ENCODE measurements at regions not wholly inside any gene's neighbourhood (a gene's known extent, or its start where the extent isn't known, plus 50 kb on each side); places are given as distances from the start of the nearest gene placed in this dataset.

GRCh38 chr5:96129276-96129675 lies 167.6 kb upstream of the ELL2 start:
- H3K27ac ChIP-seq: no peak overlapping the region
- no peaks in the 10 kb centered on the region for H3K36me3 ChIP-seq
- H3K9me3 ChIP-seq: no peaks in the 10 kb centered on the region
- DNase-seq: no peak
- TF ChIP-seq, protein P1, sequence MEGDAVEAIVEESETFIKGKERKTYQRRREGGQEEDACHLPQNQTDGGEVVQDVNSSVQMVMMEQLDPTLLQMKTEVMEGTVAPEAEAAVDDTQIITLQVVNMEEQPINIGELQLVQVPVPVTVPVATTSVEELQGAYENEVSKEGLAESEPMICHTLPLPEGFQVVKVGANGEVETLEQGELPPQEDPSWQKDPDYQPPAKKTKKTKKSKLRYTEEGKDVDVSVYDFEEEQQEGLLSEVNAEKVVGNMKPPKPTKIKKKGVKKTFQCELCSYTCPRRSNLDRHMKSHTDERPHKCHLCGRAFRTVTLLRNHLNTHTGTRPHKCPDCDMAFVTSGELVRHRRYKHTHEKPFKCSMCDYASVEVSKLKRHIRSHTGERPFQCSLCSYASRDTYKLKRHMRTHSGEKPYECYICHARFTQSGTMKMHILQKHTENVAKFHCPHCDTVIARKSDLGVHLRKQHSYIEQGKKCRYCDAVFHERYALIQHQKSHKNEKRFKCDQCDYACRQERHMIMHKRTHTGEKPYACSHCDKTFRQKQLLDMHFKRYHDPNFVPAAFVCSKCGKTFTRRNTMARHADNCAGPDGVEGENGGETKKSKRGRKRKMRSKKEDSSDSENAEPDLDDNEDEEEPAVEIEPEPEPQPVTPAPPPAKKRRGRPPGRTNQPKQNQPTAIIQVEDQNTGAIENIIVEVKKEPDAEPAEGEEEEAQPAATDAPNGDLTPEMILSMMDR (IDR thresholded peaks at IDR 0.05): no peak
- TF ChIP-seq POLR2A (IDR thresholded peaks at IDR 0.05): no peak
- no peak overlapping the region for H3K4me3 ChIP-seq
- no peaks in the 10 kb centered on the region for H3K27me3 ChIP-seq
- H3K4me1 ChIP-seq: peaks cover 0 to 9% (median 0%) of the 10 kb centered on the region in 4 donors

DNA sequence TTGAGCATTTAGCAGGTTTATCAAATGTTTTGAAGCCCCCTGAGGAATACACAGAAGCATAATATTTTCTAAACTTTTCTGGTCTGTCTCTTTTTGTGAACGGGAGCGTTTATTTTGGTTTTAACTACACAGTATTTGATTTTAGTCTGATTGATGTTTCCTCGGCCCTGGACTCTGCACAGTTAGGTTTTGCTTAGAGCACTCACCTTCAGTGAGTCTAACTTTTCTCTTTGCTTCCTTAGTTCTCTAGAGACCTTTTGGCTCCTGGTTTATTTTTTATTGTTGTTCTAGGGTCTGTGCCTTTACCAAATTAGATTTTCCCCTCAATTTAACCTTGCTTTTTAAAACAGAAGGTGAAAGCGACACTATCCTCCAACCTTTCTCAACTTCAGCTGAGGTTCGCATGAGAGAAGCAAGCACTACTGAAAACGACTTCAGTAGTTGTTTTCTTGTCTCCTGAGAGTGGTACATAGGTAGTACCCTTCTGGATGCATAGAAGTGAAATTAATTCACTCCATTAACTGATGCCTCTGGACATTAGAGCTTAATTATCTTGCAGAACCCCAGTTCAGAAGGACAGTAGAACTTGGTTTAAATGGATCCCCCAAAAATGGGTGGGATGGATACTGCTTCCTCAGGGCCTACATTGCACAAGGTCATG lies 166.7 kb upstream of the ELL2 start:
- TF ChIP-seq, protein P1 (IDR thresholded peaks at IDR 0.05): no peak
- no peak for TF ChIP-seq POLR2A (IDR thresholded peaks at IDR 0.05)
- Histone ChIP-seq H3K4me3 (no peak overlapping the region), H3K27me3 (no peaks in the 10 kb centered on the region), H3K9me3 (no peaks in the 10 kb centered on the region), H3K36me3 (no peaks in the 10 kb centered on the region), H3K4me1 (peaks cover 0 to 9% (median 0%) of the 10 kb centered on the region in 4 donors), H3K27ac (no peak overlapping the region)
- no peak for DNase-seq

- H3K4me3 ChIP-seq: no peak overlapping the region
- no peak for DNase-seq
- TF ChIP-seq POLR2A (IDR thresholded peaks at IDR 0.05): no peak
- TF ChIP-seq, protein P1 (IDR thresholded peaks at IDR 0.05): no peak
- no peaks in the 10 kb centered on the region for H3K36me3 ChIP-seq
- H3K9me3 ChIP-seq: no peaks in the 10 kb centered on the region
- H3K27ac ChIP-seq: no peak overlapping the region
- H3K27me3 ChIP-seq: no peaks in the 10 kb centered on the region
- H3K4me1 ChIP-seq: peaks cover 0 to 9% (median 0%) of the 10 kb centered on the region in 4 donors
These were observed 165.9 kb upstream of the ELL2 start for GRCh38 chr5:96127538-96127937.

DNA sequence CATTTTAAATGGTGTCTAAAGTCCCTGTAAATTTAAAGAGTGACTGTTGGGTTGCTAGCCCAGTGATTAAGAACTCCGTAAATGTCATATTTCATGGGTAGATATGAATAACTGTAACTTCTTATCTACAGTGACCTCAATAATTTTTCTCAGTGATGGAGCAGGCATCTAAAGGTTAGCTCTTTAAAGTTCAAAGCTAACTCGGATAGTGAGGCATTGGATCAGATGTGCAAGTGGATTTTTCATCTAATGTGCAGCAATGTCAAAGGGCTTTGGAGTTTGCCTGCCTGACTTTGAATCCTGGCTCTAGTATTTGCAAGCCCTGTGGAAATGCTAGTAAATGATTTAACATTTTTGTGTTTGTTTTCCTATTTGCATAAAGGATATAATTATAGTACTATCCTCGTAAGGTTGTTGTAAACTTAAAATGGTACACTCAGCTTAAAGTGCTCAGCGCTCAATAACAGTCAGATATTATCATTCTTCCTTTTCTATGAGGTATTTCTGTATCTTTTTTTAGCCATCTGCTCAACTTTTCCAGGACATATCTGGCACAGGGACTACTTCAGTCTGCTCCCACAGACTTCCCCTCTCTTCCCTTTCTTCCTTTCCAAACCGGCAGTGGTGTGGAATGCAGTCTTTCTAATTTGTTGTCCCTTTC lies 163.7 kb upstream of the ELL2 start:
- no peak overlapping the region for H3K4me3 ChIP-seq
- TF ChIP-seq, protein P1 (IDR thresholded peaks at IDR 0.05): no peak
- no peak for TF ChIP-seq POLR2A (IDR thresholded peaks at IDR 0.05)
- H3K27me3 ChIP-seq: no peaks in the 10 kb centered on the region
- peaks cover 0 to 9% (median 0%) of the 10 kb centered on the region in 4 donors for H3K4me1 ChIP-seq
- no peaks in the 10 kb centered on the region for H3K9me3 ChIP-seq
- no peak overlapping the region for H3K27ac ChIP-seq
- H3K36me3 ChIP-seq: no peaks in the 10 kb centered on the region
- DNase-seq: no peak

DNA sequence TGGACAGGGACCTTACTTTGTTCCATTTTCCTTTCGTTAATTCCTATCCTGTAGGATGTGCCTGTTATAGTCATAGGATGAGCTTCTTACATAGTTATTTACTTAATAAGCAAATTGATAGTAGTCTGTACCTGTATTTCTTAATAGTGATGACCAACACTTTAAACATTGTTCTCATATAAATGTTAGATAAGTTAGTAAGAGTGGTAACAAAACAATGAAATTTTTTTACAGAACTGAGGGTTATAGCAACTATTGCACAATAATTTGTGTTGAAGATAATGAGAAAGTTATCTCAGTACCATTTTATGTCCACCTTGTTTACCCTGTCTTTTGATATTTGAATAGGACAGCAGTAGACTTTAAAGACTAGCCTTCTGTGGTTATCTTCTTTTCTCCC lies 162.9 kb upstream of the ELL2 start:
- Histone ChIP-seq H3K27me3 (no peaks in the 10 kb centered on the region), H3K36me3 (no peaks in the 10 kb centered on the region), H3K27ac (no peak overlapping the region), H3K4me1 (peaks cover 0 to 9% (median 0%) of the 10 kb centered on the region in 4 donors), H3K9me3 (no peaks in the 10 kb centered on the region), H3K4me3 (no peak overlapping the region)
- TF ChIP-seq, protein P1 (IDR thresholded peaks at IDR 0.05): no peak
- TF ChIP-seq POLR2A (IDR thresholded peaks at IDR 0.05): no peak
- DNase-seq: no peak
